ENCODE measurements at regions not wholly inside any gene's neighbourhood (a gene's known extent, or its start where the extent isn't known, plus 50 kb on each side); places are given as distances from the start of the nearest gene placed in this dataset.

DNA sequence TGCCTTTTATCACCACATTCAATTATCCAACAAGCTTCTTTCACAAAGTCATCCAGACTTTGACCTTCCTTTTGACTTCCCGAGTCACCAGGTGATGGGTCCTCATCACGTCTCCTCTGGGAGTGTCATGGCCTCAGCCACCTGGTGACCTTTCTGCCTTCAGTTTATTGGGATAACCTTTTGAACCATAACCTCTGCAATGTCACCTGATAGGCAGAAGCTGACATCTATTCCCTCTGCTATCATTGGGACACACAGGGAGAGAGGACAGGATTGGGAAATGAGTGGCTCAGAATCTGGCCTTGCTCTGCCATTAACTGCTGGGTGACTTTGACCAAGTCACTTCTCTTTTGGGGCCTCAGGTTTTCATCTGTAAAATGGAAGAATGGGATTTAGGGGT lies 388.7 kb downstream of the NUAK1 start:
- in situ Hi-C loops (cut with MboI; ENCODE audit: low pct_unique_long_range_greater_than_20kb, low sequenced_read_pairs, unreplicated experiment): no loop called here
- DNase-seq (ENCODE audit: low spot score): no peak
- TF ChIP-seq, protein P1, sequence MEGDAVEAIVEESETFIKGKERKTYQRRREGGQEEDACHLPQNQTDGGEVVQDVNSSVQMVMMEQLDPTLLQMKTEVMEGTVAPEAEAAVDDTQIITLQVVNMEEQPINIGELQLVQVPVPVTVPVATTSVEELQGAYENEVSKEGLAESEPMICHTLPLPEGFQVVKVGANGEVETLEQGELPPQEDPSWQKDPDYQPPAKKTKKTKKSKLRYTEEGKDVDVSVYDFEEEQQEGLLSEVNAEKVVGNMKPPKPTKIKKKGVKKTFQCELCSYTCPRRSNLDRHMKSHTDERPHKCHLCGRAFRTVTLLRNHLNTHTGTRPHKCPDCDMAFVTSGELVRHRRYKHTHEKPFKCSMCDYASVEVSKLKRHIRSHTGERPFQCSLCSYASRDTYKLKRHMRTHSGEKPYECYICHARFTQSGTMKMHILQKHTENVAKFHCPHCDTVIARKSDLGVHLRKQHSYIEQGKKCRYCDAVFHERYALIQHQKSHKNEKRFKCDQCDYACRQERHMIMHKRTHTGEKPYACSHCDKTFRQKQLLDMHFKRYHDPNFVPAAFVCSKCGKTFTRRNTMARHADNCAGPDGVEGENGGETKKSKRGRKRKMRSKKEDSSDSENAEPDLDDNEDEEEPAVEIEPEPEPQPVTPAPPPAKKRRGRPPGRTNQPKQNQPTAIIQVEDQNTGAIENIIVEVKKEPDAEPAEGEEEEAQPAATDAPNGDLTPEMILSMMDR (IDR thresholded peaks at IDR 0.05; ENCODE audit: extremely low read depth, insufficient read depth, missing control alignments): no peak

DNA sequence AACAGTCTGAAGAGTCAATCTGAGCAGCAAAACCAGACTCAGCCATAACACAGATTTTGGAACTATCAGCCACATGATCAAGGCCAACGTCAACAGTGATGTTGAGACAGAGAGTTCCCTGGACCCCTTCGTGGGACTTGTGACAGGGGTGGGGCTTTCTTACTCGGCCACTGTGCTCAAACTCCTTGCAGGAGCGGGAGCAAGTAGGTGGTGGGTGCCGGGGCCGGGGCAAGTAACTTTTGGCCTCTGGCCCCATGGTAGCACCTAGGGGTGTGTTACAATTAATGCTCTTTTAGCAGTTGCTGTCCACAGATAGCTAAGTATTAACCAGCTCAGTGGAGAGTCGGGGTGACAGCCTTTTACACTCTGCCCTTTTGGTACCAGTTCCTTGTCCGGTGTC lies 384.4 kb downstream of the NUAK1 start:
- in situ Hi-C loops (cut with MboI; ENCODE audit: low pct_unique_long_range_greater_than_20kb, low sequenced_read_pairs, unreplicated experiment): no loop called here
- TF ChIP-seq, protein P1 (IDR thresholded peaks at IDR 0.05; ENCODE audit: extremely low read depth, insufficient read depth, missing control alignments): no peak

DNA sequence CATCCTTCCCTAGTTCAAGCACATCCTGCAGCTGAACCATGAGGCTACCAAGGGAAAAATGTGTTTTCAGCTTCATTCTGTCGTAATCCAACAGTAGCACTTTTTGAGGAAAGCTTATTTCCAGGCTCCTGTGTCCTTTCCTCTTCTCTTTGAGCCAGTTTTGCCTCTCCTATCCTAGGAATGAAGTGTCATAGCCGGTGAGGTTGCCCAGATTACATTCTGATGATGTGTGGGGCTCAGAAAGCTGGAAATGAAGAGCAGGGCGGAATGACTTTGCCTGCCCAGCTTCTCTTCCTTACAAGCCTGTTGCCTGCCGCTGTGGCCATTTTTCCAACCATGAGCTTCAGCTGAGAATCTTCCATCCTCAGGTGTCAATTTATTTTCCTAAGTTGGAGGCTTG lies 381.8 kb downstream of the NUAK1 start:
- TF ChIP-seq, protein P1 (IDR thresholded peaks at IDR 0.05; ENCODE audit: extremely low read depth, insufficient read depth, missing control alignments): no peak
- in situ Hi-C loops (cut with MboI; ENCODE audit: low pct_unique_long_range_greater_than_20kb, low sequenced_read_pairs, unreplicated experiment): no loop called here
- no peak for DNase-seq (ENCODE audit: low spot score)

More for the DNA sequence above, 384.4 kb downstream of the NUAK1 start:
- no peak for DNase-seq (ENCODE audit: low spot score)

DNA sequence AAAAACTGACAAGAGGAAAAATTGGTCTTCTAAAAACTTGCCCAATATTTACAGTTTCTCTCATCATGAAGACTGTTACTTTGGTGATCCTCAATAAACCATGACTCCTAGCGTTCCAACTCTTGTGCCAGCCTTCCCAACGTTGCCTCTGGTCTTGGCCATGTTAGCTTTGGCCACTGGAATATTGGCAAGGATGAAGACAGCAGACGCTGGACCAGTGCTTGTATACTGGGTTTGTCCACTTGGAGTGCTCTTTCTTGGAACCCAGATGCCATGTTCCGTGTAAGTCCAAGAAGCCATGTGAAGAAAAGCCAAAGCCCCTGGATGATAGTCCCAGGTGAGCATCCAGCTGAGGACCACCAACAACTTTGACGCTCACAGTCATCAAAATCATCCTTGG lies 379.6 kb downstream of the NUAK1 start:
- no peak for DNase-seq (ENCODE audit: low spot score)
- in situ Hi-C loops (cut with MboI; ENCODE audit: low pct_unique_long_range_greater_than_20kb, low sequenced_read_pairs, unreplicated experiment): no loop called here
- TF ChIP-seq, protein P1 (IDR thresholded peaks at IDR 0.05; ENCODE audit: extremely low read depth, insufficient read depth, missing control alignments): no peak

DNA sequence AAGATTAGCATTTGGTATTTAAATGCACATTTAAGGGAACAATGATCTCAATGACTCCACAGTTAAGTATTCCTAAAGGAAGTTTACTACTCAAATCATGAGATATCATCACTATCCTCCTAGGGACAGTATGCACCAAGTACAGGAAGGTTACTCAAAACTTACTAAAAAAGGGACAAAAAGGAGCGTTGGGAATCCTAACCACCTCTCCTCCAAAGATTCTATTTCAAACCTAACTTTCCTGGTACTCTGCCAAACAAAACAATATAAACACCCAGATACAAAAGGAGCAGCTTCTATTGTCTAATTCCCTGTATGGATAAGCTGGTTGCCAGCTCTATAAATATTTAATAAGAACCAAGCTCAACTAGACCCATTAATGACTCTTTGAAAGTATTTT lies 377.7 kb downstream of the NUAK1 start:
- TF ChIP-seq, protein P1 (IDR thresholded peaks at IDR 0.05; ENCODE audit: extremely low read depth, insufficient read depth, missing control alignments): no peak
- DNase-seq (ENCODE audit: low spot score): no peak
- in situ Hi-C loops (cut with MboI; ENCODE audit: low pct_unique_long_range_greater_than_20kb, low sequenced_read_pairs, unreplicated experiment): no loop called here

DNA sequence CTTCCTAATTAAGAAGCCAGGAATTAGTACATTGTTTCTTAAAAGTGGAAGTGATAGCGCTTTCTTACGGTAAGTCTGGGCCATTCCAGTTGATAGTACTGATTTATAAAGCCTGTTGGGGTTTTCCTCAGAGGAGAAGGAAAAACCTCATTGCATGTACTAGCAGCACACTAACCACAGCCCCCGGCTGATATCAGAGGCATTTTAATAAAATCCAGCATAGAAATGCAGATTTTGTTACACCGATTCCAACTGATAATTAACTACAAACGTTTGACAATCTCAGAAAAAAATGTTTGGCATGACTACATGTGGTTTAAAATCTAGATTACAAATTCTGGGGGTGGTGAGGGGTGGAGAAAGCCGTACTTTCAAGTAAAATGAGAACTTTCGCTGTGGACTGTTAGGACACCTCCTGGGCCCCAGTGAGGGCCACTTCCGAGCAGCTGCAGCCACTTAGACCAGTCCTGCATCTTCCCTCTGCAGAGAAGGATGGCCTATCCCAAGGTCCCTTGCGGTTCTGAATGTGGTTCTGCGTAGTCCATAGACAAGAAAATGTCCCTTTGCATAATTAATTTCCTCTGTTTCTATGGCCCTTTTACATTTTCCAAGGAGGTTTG lies 374.4 kb downstream of the NUAK1 start:
- no peak for DNase-seq (ENCODE audit: low spot score)
- TF ChIP-seq, protein P1 (IDR thresholded peaks at IDR 0.05; ENCODE audit: extremely low read depth, insufficient read depth, missing control alignments): no peak
- in situ Hi-C loops (cut with MboI; ENCODE audit: low pct_unique_long_range_greater_than_20kb, low sequenced_read_pairs, unreplicated experiment): no loop called here

All from GM13977 (cell line).